K562 (cell line): ENCODE measurements at regions not wholly inside any gene's neighbourhood (a gene's known extent, or its start where the extent isn't known, plus 50 kb on each side); places are given as distances from the start of the nearest gene placed in this dataset.
A peak's percentile ranks its signal among the peaks of the same experiment; 100 is the strongest.
"Not testable (repeated sequence)": the region's sequence is repeated elsewhere in the genome, so short reads cannot be mapped to it uniquely, and the experiment has no call there.

Source experiments
- ATAC-seq: fragments of 200-7000 bp; cut with Tn5 transposase; 3 replicates; pipeline ENCODE4 v1.9.1; 2020; ENCODE audit warnings: moderate library complexity
- BruUV-seq: library from RNA; stranded (reverse); fragments of 400-500 nt; replicated peaks from 2 replicates; lab custom pipeline; 2021; lab: Mats Ljungman, UMichigan
- CTCF ChIA-PET: fragments of 300-600 bp; formaldehyde crosslinking; extraction: SDS; loops from one replicate; lab custom pipeline; 2021; ENCODE audit warnings: low intra/inter-chr PET ratio; lab: Yijun Ruan, JAX
- POLR2A ChIA-PET: fragments of 300-600, 350-650 bp; sonication (Branson Sonifier 250); formaldehyde crosslinking; extraction: SDS; loops from one replicate; lab custom pipeline; 2021; ENCODE audit warnings: antibody characterized with exemption, inconsistent platforms; lab: Yijun Ruan, JAX
- DNase-seq, 4 experiments: peaks; one replicate each; pipeline versions ENCODE4 v3.0.0 to v3.0.0-alpha.2; 2011 to 2018; ENCODE audit warnings: low spot score in 3 of 4, mixed read lengths in 3 of 4; ENCODE audit errors: extremely low read depth in 1 of 4
- FAIRE-seq: peaks from 2 replicates; lab custom pipeline; 2011; peaks lifted over from hg19 to GRCh38; lab: Jason Lieb, UNC
- H2AFZ ChIP-seq: 2 replicates; pipeline ENCODE4 v1.6.0; 2011; ENCODE audit warnings: low read depth, low read length, control low read depth, inconsistent platforms
- H3K27ac ChIP-seq: fragments of 200-600 bp; 3 replicates; pipeline ENCODE4 v1.8.0; 2011; ENCODE audit warnings: low read depth, mild to moderate bottlenecking, control low read depth, inconsistent platforms, low read length, moderate library complexity, mixed read lengths; ENCODE audit errors: extremely low read depth
- H3K27me3 ChIP-seq, 2 experiments: fragments of 300-600 bp in 1 of 2; 2 replicates in 1 of 2; 3 replicates in 1 of 2; pipeline versions ENCODE4 v1.6.0 to v1.8.0; 2011; ENCODE audit warnings: inconsistent platforms in 2 of 2, low read length in 2 of 2, mild to moderate bottlenecking in 1 of 2, mixed read lengths in 1 of 2, moderate library complexity in 1 of 2; ENCODE audit not compliant: control insufficient read depth in 2 of 2, insufficient read depth in 2 of 2
- H3K36me3 ChIP-seq: fragments of 300-600 bp; 3 replicates; pipeline ENCODE4 v1.8.0; 2011; ENCODE audit warnings: mild to moderate bottlenecking, low read length, inconsistent platforms; ENCODE audit not compliant: control insufficient read depth, insufficient read depth
- H3K4me1 ChIP-seq, 2 experiments: fragments of 200-600 bp in 1 of 2; replicated peaks in 1 of 2; 2 replicates in 1 of 2; 3 replicates in 1 of 2; pipeline versions ENCODE4 v1.5.1 to v1.8.0; 2011; ENCODE audit warnings: inconsistent platforms in 2 of 2, low read length in 2 of 2, mild to moderate bottlenecking in 1 of 2, mixed read lengths in 1 of 2, moderate library complexity in 1 of 2; ENCODE audit not compliant: control insufficient read depth in 2 of 2, insufficient read depth in 2 of 2
- H3K4me2 ChIP-seq: 2 replicates; pipeline ENCODE4 v1.6.1; 2011; ENCODE audit warnings: low read length, control low read depth, inconsistent platforms, mixed read lengths; ENCODE audit not compliant: insufficient read depth
- H3K4me3 ChIP-seq: fragments of 200-600 bp; sonication (generic), shearing (Covaris generic); 2 replicates; pipeline ENCODE4 v1.5.1; 2016; ENCODE audit warnings: control low read depth, inconsistent platforms
- H3K79me2 ChIP-seq: fragments of 200-600 bp; 3 replicates; pipeline ENCODE4 v1.8.0; 2011; ENCODE audit warnings: low read length, inconsistent platforms; ENCODE audit not compliant: control insufficient read depth, insufficient read depth
- H3K9ac ChIP-seq, 2 experiments: 2 replicates each; pipeline versions ENCODE4 v1.6.0 to v1.6.1; 2011; ENCODE audit warnings: low read depth in 2 of 2, low read length in 2 of 2, control low read depth in 1 of 2, inconsistent platforms in 1 of 2, mild to moderate bottlenecking in 1 of 2, mixed read lengths in 1 of 2; ENCODE audit not compliant: insufficient read depth in 1 of 2
- H3K9me1 ChIP-seq: one replicate; pipeline ENCODE4 v1.6.0; 2011; ENCODE audit warnings: inconsistent platforms, mild to moderate bottlenecking, low read length, moderate library complexity; ENCODE audit not compliant: control insufficient read depth, insufficient read depth
- H3K9me3 ChIP-seq: replicated peaks from 2 replicates; pipeline ENCODE4 v1.5.1; 2011; ENCODE audit warnings: low read depth, low read length, inconsistent platforms; ENCODE audit not compliant: control insufficient read depth, insufficient read depth
- H4K20me1 ChIP-seq: replicated peaks from 2 replicates; pipeline ENCODE4 v1.6.1; 2011; ENCODE audit warnings: low read length, inconsistent platforms, mixed read lengths; ENCODE audit not compliant: control insufficient read depth, insufficient read depth
- WGBS: fragments of 100-300 bp; shearing (Covaris generic); methylation state at CpG from one replicate; pipeline ENCODE4 v1.1.6; 2016; ENCODE audit warnings: low coverage, mixed read lengths; ENCODE audit not compliant: insufficient coverage; ENCODE audit errors: missing lambda C conversion rate; 5-methylcytosine and 5-hydroxymethylcytosine counted together
- in situ Hi-C: fragments of 300-500 bp; cut with MboI; formaldehyde crosslinking; loops from 4 replicates; pipeline ENCODE4 v1.15.0; 2018; ENCODE audit warnings: inconsistent platforms, mixed read lengths
- intact Hi-C: fragments of 100-400 bp; cut with micrococcal nuclease; formaldehyde crosslinking; loops from 2 replicates; pipeline ENCODE4 v1.14.2; 2022

DNA sequence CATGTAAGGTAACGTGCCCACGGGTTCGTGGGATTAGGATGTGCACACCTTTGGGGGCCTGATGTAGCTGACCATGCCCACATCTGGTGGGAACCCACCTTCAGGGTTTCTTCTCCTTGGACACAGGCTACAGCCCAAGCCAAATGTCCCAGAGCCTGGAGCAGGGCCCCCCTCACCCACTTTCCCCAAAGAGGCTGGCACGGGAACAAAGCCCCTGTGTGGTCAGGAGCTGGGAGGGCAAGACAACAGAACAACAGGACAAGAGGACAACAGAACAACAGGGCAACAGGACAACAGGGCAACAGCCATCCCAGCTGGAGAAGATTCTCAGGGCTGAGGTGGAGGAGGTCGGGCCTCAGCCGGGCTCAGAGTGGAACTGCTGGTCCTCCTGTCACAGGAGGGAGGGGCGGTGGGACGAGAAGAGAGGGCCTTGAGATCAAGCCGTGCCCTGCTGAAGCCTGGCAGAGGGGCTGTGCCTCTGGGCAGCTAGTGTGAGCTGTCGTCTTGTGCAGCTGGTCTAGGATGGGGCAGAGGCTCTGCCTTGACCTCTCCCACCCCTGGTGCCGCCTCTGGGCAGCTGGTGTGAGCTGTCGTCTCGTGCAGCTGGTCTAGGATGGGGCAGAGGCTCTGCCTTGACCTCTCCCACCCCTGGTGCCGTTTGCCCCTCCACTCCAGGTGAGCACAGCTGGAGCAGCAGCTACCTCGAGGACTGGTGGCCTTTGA is 323.7 kb downstream of the CACNA1B start:
- ATAC-seq: not testable (repeated sequence)

DNA sequence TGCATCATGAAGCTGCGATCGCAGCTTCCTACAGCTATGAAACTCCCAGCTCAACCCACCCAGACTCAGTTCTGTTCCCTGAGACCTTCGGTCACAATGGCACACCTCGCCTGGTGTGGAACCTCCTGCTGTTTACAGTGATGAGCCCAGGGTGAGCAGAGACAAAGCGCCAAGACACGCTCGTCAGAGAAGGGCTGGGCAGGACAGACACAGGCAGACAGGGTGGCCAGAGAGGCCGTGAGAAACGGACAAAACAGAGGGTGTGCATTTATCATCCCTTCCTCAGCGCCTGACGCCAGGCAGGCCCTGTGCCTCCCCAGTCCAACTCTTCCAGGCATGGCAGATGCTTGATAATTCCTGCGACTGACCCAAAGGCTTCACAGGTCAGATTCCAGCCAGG is 324.5 kb downstream of the CACNA1B start:
- WGBS: 6% methylated on average over 9 of the region's 12 CpGs
- H3K4me3 ChIP-seq, H2AFZ ChIP-seq, H3K9me1 ChIP-seq, H3K4me1 ChIP-seq, H3K36me3 ChIP-seq, CTCF ChIA-PET, POLR2A ChIA-PET, H3K4me2 ChIP-seq, intact Hi-C loops, FAIRE-seq, H3K79me2 ChIP-seq, H3K9me3 ChIP-seq, DNase-seq, in situ Hi-C loops, H3K27ac ChIP-seq, H4K20me1 ChIP-seq, BruUV-seq: not testable (repeated sequence)
- peak overlapping the region in 1 of 2 experiments; percentile 45; a peak in 1 of 4 replicates for H3K9ac ChIP-seq
- peaks cover 4 to 15% of the 10 kb centered on the region in 2 experiments; a peak in 4 of 5 replicates for H3K27me3 ChIP-seq
- ATAC-seq: peak; percentile 38

More for the DNA sequence above, 323.7 kb downstream of the CACNA1B start:
- DNase-seq, H4K20me1 ChIP-seq, in situ Hi-C loops, H3K27ac ChIP-seq, BruUV-seq, H3K9me1 ChIP-seq, H2AFZ ChIP-seq, H3K4me1 ChIP-seq, H3K9me3 ChIP-seq, CTCF ChIA-PET, H3K4me2 ChIP-seq, H3K9ac ChIP-seq, intact Hi-C loops, H3K79me2 ChIP-seq, POLR2A ChIA-PET, H3K4me3 ChIP-seq, H3K36me3 ChIP-seq, FAIRE-seq: not testable (repeated sequence)
- 2% methylated on average over 7 of the region's 15 CpGs for WGBS
- peaks cover 4 to 18% of the 10 kb centered on the region in 2 experiments; a peak in 4 of 5 replicates for H3K27me3 ChIP-seq
